KG1 (cell line): ENCODE measurements at regions not wholly inside any gene's neighbourhood (a gene's known extent, or its start where the extent isn't known, plus 50 kb on each side); places are given as distances from the start of the nearest gene placed in this dataset.

ENCODE experiments used
- DNase-seq: peaks from one replicate; lab custom pipeline; 2025; lab: John Stamatoyannopoulos, UW

DNA sequence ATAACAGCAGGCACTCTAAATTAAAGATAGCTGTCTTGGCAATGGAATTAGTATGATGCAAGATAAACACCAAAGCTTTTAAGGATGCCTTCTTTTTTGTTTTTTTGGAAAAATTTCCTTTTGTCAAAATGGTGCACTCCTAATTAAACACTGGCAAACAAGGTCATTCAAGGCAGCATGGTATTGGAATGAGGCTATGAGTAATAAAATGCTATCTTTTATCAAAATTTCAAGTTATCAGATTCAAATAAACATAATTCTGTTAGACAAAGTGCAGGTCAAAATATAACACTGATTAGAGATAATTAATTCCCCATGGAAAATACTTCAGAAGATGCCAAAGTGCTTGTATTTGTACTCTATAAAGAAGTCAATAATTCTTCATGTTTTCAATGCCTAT is 514.1 kb downstream of the TENT5A start:
- DNase-seq: no peak

DNA sequence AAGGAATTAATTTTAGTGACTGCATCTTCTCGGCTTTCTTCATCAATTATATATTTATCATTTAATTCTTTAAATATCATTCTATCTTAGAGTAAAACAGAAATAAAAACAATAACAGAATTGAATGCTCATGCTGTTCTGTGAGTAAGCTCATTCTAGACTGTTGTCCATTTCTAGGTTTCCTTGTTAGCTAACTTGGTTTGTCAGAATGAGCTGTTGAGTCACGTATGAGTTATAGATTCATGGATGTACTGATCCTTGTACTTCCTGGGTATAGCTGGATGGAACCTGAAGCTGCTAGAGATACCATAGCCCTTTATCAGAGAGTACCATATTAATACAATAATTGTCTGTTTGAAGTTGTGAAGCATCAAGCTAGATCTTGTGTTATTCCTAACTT is 515.3 kb downstream of the TENT5A start:
- DNase-seq: no peak

DNA sequence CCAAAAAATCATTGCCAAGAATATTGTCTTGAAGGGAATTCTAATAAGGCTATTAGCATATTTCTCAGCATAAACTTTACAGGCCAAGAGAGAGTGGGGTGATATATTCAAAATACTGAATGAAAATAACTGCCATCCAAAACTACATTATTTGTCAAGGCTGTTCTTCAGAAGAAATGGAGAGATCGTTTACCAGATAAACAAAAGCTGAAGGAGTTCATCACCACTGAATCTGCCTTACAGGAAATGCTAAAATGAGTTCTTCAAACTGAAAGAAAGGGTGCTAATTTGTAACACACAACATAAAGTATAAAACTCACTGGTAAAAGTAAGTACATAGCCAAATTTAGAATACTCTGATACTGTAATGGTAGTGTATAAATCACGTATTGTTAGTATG is 517.0 kb downstream of the TENT5A start:
- DNase-seq: no peak

DNA sequence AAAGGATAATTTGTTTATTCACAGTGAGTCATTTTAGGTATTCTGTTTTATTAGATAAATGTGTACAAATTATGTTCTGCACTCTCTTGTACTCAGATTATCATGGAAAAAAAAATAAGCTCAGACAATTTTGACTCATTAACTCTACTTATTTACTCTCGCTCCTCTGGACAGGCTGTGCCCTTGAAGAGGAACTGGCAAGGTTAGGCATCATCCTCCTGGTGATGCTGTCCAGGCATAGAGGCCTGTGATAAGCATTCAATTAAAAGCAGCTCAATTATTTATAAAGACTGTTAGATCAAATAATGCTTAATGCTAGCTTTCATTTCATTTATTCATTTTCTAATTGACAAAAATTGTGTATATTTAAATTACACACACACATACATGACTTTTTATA is 518.5 kb downstream of the TENT5A start:
- no peak for DNase-seq

DNA sequence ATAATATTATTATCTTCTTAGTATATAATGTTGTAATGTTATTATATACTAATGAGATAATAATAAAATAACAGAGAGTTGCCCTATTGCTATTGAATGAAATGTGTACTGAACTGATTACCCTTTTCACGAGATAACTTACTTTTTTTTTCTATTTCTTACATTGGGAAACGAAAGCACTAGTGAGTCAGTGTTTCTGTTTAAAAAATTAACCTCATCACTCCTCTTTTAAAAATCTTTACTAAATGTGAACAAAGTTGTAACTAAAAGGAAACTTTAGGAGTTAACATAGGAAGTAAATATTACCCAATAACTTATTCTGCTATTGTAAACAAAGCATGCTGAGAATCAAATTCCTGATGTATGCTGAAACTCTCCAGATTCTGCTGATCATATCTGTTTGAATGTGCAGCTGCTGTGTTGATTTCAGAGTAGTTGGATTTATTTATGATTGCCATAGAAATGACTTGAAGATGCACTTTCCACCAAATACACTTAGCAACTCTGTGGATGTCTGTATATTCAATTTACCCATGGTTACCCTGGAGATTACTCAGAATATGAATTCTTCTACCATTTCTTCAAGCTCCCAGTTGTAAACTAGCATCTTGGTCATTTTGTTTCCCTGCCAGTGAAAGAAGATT is 523.4 kb downstream of the TENT5A start:
- DNase-seq: no peak

DNA sequence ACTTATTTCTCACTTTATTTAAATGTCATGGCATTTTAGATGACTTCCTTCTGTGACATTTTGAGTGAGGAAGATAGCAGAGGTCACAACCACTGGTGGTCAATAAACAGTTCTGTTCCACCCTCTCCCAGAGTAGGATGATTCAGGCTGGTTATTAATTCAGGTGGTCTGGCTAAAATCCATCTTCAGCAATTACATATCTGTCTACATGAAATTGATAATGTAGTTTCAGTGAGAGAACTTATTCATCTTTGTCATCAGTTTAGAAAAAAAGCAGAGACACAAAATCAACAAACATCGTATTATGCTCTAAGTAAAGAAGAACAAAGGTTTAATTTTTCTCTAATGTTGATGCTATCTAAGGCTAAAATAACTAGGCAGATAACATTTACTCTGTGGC is 525.5 kb downstream of the TENT5A start:
- no peak for DNase-seq

DNA sequence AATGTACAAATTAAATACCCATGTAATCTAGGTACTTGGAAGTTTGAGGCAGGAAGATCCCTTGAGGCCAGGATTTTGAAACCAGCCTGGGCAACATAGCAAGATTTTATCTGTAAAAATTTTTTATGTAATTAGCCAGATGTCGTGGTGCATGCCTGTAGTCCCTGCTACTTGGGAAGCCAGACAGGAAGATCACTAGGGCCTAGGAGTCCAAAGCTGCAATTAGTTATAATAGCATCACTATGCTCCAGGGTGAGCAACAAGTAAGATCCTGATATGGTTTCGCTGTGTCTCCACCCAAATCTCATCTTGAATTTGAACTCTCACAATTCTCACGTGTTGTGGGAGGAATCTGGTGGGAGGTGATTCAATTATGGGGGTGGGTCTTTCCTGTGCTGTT is 535.8 kb downstream of the TENT5A start:
- DNase-seq: no peak

DNA sequence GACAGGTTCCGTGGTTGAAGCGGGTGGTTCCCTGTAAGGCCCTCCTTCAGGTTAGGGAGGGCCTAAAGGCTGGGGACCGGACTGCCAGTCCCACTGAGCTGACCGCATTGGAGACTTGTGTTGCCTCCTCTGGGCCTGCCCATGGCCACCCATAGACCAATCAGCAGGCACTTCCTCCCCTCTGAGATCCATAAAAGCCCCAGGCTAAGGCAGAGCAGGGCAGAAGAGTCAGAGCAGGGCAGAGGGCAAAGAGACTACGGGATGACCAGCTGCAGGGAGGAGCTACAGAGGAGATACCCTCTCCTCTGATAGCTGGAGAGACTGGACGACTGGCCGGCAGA is 537.4 kb downstream of the TENT5A start:
- no peak for DNase-seq

DNA sequence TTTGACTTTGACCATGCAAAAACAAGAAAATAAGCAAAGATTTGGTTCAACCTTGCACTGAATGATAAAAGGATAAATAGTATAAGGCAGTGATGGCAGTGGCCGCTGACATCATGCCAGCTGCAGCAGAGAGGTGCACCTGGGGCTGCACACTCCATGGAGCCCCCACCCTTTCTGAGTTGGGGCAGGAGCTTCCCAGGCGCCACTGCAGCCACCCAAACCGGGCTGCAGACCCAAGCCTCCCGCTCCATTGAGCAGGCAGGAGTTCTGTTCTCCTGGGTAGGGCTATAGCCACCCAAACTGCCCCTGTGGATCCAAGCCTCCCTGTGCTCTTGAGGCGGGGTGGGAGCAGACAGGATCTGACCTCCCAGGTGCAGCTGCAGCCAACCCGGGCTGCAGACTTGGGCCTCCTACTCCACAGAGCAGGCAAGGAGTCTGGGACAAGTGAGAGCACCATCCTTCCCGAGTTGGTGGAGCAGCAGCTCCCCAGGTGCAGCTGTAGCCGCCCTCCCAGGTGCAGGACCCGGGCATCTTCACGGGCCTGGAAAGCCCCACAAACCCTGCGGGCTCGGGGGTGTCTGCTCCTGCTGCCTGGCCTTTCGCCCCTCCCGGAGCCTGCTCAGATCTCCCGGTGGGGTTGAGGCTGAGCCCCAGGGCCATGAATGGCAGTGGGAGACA is 537.9 kb downstream of the TENT5A start:
- no peak for DNase-seq

DNA sequence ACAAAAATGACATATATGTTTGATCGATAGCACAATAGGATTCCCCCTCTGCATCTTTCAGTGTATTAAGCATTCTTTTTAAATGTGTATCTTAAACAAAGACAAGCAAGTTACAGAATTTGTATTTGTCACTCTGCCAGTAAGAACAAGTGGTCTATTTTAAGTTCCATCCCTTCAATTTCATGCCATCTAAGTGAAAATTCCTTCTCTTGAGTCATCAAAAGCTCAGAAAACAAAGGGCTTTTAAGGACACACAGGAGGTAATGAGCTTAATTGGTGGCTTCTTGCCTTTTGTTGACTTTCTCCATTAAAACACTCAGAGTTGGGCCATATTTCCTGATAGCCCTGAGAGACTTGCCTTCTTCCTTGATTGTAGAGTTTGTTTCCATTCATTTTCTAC is 547.8 kb downstream of the TENT5A start:
- DNase-seq: no peak

DNA sequence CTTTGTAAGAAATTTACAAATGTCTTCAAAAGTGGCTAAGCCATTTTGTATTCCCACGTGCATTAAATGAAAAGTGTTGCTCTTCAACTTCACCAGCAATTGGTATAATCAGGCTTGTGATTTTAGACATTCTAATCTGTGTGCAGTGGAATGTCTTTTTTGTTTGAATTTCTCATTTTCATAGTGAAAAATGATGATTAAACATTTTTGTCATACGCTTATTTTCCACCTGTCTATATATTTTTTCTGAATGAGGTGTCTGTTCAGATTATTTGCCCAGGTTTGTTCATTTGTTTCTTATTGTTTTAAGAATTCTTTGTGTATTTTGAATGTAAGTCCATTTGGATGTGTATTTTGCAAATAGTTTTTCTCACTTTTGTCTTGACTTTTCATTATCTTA is 558.1 kb downstream of the TENT5A start:
- no peak for DNase-seq

DNA sequence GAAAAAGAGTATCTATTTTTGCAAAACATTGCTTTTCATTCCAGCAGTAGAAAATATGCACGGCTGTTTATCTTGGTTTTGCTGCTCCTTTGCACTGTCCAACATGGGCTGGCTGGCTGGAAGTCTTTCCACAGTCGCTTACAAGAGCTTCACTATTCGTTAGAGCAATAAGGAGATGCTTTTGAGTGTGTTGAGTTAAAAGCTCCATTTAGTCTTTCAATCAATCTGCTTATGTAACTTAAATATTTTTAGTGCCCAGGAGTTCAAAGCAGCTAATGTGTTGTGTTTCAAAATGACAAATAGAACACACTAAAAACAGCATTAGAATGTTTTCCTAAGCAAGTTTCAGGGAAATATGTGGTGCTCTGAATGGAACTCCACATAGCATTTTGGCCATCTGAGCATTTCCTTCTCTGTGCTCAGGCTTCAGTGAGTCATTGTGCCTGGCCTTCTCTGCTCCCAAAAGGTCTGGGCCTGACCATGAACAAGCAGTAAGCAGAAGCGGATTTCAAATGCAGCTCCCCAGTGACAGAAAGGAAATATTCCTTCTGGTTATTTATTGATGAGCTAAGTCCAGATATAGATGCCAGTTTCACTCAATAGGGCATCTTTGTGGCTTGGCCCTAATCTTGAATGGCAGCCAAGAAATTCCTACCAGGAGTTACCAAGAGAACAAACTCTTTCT is 580.3 kb downstream of the TENT5A start:
- no peak for DNase-seq

DNA sequence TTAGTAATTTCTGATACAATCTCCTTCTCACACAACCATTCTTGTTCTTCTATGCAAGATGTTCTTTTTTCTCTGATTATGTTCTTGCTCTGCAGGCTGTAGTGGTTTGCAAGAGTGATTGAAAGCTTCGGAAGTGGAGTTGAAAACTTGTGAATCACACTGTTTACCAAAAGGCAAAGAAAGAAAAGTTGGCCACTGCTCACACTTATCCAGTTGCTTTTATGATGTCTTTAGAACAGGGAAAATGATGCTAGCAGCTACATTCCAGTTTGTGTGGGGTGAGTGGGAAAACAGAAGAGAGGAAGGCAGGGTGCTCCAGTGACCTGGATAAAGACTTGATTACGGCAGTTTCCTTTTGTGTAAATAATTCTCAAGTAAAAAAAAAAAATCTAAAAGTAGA is 583.3 kb downstream of the TENT5A start:
- no peak for DNase-seq

DNA sequence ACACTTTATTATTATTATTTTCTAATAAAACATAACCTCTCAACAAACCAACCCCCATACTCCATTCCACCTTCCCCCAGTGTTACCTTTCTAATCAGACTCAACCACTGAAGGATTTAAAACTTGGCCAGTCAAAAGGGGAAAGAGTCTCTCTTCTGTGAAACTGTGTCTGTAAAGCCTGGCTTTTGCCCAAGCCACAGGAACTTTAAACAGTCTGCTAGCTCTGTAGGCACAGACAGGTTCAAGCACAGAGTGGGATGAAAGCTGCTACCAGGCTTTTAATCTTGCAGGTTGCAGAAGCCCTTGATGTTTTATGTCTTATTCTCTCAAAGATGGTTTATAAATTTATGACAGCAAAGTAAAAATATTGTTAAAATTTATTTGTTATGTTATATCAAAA is 585.7 kb downstream of the TENT5A start:
- no peak for DNase-seq

DNA sequence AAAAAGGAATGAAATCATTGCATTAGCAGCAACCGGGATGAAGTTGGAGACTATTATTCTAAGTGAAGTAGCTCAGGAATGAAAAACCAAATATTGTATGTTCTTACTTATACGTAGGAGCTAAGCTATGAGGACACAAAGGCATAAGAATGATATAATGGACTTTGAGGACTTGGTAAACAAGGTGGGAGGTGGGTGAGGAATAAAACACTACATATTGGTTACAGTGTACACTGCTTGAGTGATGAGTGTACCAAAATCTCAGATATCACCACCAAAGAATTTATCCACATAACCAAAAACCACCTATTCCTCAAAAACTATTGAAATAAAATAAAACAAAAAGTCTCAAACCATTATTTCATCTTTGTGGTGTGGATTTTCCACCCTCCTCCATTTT is 593.5 kb downstream of the TENT5A start:
- DNase-seq: no peak

DNA sequence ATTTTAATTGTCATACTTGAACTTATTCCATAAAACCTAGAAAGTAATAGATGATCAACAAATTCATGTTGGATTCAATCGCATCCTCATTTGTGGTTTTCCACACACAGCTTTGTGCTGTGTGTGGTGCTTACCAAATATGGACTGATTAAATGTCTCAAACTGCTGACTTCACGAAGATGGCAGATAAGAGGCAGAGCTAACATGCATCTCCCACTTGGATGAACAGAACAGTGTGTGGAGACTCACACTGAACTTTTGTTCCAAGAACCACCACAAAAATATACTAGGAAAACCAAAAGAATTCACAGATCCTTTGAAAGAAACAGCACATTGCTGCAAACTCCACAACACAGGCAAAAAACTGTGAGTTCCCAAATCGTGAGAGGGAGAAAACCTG is 603.7 kb downstream of the TENT5A start:
- no peak for DNase-seq

DNA sequence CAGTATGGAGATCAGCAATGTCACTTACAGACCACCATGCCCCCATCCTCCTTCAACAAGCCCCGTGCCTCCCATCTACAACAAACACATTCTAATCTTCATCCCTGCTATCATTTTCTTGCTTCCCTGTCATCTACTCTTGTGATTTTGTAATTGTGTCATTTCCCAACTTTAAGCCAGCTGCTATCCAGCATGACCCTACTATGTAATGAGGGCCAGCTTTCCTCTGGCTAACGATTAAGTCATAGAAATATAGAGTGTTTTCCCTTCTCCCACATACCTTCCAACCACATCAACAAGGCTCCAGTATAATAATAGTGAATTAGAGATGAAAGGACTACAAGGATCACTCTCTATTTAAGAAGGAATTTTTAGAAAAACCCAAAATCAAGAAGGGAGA is 607.0 kb downstream of the TENT5A start:
- no peak for DNase-seq

DNA sequence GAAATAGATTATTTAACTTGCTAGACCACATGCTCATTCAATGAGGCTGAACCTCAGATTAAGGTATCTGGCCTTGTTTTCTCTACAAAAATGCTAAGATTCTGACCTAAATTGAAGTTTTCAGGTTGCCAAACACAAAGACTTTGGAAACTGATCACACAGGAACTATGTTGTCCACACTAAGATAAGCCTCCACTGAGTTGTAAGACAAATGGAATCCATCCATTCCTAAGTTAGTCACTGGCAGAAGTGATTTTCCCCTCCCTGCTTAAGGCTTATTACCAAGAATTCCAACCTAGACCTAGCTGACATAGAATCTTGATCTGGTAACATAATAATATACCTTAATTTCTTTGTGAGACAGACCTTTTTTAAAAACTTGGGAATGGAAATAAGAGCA is 608.1 kb downstream of the TENT5A start:
- DNase-seq: no peak

DNA sequence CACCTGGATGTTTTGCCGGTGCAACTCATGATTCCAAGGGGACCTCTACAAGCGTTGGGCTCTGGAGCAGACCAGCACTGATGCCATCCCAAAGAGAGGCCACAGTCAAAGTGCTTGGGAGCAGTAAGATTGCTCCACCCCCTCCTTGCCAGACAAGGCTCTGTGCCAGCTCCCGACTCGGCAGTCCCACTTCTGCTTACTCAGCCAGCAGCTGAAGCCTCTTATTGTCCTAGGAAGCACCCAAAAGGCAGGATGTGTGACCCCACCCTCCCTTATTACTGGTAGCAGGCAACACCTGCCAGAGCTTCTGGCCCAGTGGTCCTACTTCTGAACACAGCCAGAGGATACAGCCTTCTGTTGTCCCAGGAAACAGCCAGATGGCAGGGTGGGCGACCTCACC is 614.2 kb downstream of the TENT5A start:
- no peak for DNase-seq

DNA sequence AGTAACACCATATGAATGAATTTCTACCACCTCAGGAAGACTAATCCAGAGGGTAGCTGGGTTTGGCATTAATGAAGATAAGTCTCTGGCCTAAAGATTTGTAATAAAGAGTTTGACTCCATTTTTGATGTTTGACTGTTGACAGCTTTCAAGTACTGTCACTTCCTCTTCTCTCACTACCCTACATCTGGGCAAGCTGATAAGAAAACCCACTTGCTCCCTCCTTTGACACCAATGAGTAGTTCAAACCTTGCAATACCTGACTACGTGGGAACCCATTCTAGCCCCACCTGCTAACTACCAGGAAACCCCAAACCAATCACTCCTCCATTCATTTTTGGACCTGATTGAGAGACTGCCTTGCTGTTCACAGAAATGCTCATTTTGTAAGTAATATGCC is 621.5 kb downstream of the TENT5A start:
- DNase-seq: no peak

DNA sequence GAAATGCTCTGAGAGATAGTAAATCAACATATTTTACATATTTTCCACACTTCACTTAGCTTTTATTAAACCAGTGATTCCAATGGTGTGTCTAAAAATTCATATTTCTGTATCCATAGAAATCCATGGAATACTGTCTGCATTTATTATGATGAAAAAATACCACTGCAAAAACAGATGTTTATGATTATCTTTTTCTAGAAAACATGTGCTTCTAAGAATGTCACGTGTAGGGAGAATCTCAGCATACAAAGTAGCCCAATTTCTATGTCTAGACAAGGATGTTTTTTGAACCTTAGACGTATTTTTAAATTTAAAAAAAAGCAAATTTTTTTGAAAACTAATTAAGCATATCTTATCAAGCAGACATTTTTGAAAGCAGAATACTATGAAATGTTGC is 622.4 kb downstream of the TENT5A start:
- DNase-seq: no peak

DNA sequence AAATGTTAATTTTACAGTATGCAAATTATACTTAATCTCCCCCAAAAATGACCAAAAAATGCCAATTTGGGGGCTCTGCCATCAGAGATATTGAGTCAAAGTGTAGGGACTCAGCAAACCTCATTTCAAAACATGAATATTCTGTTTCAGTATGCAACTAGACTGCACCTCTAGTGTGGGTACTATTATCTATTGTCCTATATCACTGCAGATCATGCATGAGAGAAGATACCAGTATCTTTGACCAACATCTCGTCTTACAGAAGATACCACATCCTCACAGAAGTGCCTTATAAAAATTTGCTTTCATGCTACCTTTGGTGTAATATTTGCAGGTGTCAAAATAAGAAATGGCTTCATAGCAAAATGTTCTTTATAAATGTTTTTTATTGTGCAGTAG is 623.8 kb downstream of the TENT5A start:
- no peak for DNase-seq

DNA sequence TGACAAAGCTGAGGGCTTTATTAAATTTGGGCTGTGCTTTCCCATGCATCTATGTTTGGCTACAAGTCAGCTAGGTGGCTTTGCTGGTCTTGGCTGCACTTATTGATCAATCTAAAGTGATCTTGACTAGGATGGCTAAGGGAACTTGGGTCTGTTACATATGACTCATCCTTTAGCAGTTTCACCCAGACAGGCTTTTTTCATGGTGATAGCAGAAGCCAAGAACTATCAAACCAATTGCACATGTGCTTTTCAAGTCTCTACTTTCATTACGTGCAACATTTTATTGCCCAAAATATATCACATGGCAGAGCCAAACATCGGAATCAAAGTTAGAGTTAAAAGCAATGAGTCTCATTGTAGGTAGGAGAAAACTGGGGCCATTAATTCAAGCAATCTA is 626.3 kb downstream of the TENT5A start:
- DNase-seq: no peak

DNA sequence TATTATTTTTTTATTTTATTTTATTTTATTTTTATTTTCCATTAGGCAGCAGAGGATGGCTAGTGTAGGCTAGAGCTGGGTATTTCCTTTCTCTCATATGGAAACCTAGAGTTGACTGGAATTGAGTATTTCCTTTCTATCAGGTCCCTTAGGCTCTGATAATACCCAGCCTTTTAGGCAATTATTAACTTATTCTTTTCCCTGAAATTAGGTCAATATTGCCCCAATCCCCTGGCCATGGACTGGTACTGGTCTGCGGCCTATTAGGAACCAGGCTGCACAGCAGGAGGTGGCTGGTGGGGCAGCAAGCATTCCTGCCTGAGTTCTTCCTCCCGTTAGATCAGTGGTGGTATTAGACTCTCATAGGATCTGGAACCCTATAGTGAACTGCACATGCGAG is 632.2 kb downstream of the TENT5A start:
- no peak for DNase-seq
